ENCODE measurements at regions not wholly inside any gene's neighbourhood (a gene's known extent, or its start where the extent isn't known, plus 50 kb on each side); places are given as distances from the start of the nearest gene placed in this dataset.

GRCh38 chr1:116262207-116262994 is 110.6 kb upstream of the ATP1A1 start:
- intact Hi-C loops (cut with micrococcal nuclease), result no loop called here
- no TSS peak for BruUV-seq (replicated peaks)
- H2AK5ac ChIP-seq (ENCODE audit: low read depth, low read length), result no peak overlapping the region
- ChIA-PET POLR2A (ENCODE audit: unreplicated experiment) (no interaction called here), CTCF (no interaction called here)
- no peaks in the 10 kb centered on the region for H3K27me3 ChIP-seq (ENCODE audit: control insufficient read depth, insufficient read depth, low read length)
- TF ChIP-seq, protein P1, sequence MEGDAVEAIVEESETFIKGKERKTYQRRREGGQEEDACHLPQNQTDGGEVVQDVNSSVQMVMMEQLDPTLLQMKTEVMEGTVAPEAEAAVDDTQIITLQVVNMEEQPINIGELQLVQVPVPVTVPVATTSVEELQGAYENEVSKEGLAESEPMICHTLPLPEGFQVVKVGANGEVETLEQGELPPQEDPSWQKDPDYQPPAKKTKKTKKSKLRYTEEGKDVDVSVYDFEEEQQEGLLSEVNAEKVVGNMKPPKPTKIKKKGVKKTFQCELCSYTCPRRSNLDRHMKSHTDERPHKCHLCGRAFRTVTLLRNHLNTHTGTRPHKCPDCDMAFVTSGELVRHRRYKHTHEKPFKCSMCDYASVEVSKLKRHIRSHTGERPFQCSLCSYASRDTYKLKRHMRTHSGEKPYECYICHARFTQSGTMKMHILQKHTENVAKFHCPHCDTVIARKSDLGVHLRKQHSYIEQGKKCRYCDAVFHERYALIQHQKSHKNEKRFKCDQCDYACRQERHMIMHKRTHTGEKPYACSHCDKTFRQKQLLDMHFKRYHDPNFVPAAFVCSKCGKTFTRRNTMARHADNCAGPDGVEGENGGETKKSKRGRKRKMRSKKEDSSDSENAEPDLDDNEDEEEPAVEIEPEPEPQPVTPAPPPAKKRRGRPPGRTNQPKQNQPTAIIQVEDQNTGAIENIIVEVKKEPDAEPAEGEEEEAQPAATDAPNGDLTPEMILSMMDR (conservative IDR thresholded peaks at IDR 0.05; ENCODE audit: low read depth, low read length), result no peak
- TF ChIP-seq SMC3 (IDR thresholded peaks at IDR 0.05; ENCODE audit: low read depth, low read length) (no peak), MXI1 (IDR thresholded peaks at IDR 0.05; ENCODE audit: borderline replicate concordance, low read depth, low read length) (no peak), CHD1 (IDR thresholded peaks at IDR 0.05; ENCODE audit: low read depth, low read length) (no peak), ELK1 (IDR thresholded peaks at IDR 0.05; ENCODE audit: borderline replicate concordance, low read depth, low read length) (no peak), BHLHE40 (IDR thresholded peaks at IDR 0.05; ENCODE audit: low read depth, low read length) (no peak), RFX5 (IDR thresholded peaks at IDR 0.05; ENCODE audit: low read depth, low read length) (no peak), MAFK (IDR thresholded peaks at IDR 0.05; ENCODE audit: low read depth, low read length) (no peak), CEBPB (IDR thresholded peaks at IDR 0.05; ENCODE audit: low read depth, low read length) (no peak), NFE2L2 (IDR thresholded peaks at IDR 0.05; ENCODE audit: low read depth, low read length) (no peak), RCOR1 (IDR thresholded peaks at IDR 0.05; ENCODE audit: insufficient replicate concordance, low read length) (no peak), FOS (IDR thresholded peaks at IDR 0.05; ENCODE audit: low read depth, low read length) (no peak), POLR2A (IDR thresholded peaks at IDR 0.05; ENCODE audit: low read depth, low read length) (no peak), RAD21 (IDR thresholded peaks at IDR 0.05; ENCODE audit: low read length) (no peak)
- TF ChIP-seq, protein P2, sequence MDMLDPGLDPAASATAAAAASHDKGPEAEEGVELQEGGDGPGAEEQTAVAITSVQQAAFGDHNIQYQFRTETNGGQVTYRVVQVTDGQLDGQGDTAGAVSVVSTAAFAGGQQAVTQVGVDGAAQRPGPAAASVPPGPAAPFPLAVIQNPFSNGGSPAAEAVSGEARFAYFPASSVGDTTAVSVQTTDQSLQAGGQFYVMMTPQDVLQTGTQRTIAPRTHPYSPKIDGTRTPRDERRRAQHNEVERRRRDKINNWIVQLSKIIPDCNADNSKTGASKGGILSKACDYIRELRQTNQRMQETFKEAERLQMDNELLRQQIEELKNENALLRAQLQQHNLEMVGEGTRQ (IDR thresholded peaks at IDR 0.05; ENCODE audit: low read depth, low read length), result no peak
- no peak overlapping the region for H3K4ac ChIP-seq (ENCODE audit: low read depth, low read length)
- H4K5ac ChIP-seq (ENCODE audit: low read depth, low read length), result no peak overlapping the region
- no peak overlapping the region for H3K4me2 ChIP-seq (ENCODE audit: low read depth, low read length)
- no peak overlapping the region for H3K4me3 ChIP-seq (ENCODE audit: insufficient read depth, low read depth, low read length)
- no peaks in the 10 kb centered on the region for H4K20me1 ChIP-seq (ENCODE audit: insufficient read depth, low read length)
- WGBS, 2 experiments (ENCODE audit: extremely low coverage in 2 of 2, insufficient read length in 1 of 2), result no CpG with 5 or more reads among the region's 8 CpGs
- H4K8ac ChIP-seq (ENCODE audit: low read depth in 2 of 2, low read length in 2 of 2), result no peak overlapping the region
- no peak overlapping the region for H3K14ac ChIP-seq (replicated peaks; ENCODE audit: low read depth, low read length)
- no peak for DNase-seq
- H2AFZ ChIP-seq (replicated peaks; ENCODE audit: low read length, poor library complexity), result peak overlapping the region; percentile 51
- H4K91ac ChIP-seq (ENCODE audit: insufficient read depth, low read depth, low read length), result no peak overlapping the region
- H3K79me1 ChIP-seq (ENCODE audit: low read depth in 1 of 2, low read length in 2 of 2), result no peaks in the 10 kb centered on the region
- H2BK20ac ChIP-seq (ENCODE audit: low read depth, low read length), result no peak overlapping the region
- dilution Hi-C loops (cut with HindIII; ENCODE audit: low sequenced_read_pairs, unreplicated experiment), result no loop called here
- H3K18ac ChIP-seq (ENCODE audit: low read depth, low read length), result no peak overlapping the region
- H2BK5ac ChIP-seq (ENCODE audit: low read depth, low read length, poor library complexity, severe bottlenecking), result no peak overlapping the region
- no peaks in the 10 kb centered on the region for H3K4me1 ChIP-seq (ENCODE audit: control insufficient read depth, insufficient read depth, low read length)
- no peak overlapping the region for H2AK9ac ChIP-seq (replicated peaks; ENCODE audit: low read depth, low read length, poor library complexity)
- H3K9me1 ChIP-seq (ENCODE audit: insufficient read depth, low read length), result no peaks in the 10 kb centered on the region
- no peaks in the 10 kb centered on the region for H3K36me3 ChIP-seq (ENCODE audit: control insufficient read depth, insufficient read depth, low read length)
- H3K23ac ChIP-seq (ENCODE audit: low read depth, low read length), result no peak overlapping the region
- H2BK15ac ChIP-seq (ENCODE audit: low read depth, low read length), result no peak overlapping the region
- no peak overlapping the region for H3K27ac ChIP-seq (ENCODE audit: insufficient read depth, low read length)
- H3K9me3 ChIP-seq (ENCODE audit: control insufficient read depth, insufficient read depth, low read length), result no peaks in the 10 kb centered on the region
- no peak for ATAC-seq (ENCODE audit: low read depth)
- H2BK120ac ChIP-seq (ENCODE audit: low read depth, low read length), result no peak overlapping the region
- in situ Hi-C loops (cut with MboI; ENCODE audit: low sequenced_read_pairs), result no loop called here
- no peak overlapping the region for H3K56ac ChIP-seq (ENCODE audit: extremely low read depth, insufficient read depth, low read length)
- no peak overlapping the region for H3K9ac ChIP-seq (ENCODE audit: low read depth, low read length)
